ENCODE measurements at regions not wholly inside any gene's neighbourhood (a gene's known extent, or its start where the extent isn't known, plus 50 kb on each side); places are given as distances from the start of the nearest gene placed in this dataset.

DNA sequence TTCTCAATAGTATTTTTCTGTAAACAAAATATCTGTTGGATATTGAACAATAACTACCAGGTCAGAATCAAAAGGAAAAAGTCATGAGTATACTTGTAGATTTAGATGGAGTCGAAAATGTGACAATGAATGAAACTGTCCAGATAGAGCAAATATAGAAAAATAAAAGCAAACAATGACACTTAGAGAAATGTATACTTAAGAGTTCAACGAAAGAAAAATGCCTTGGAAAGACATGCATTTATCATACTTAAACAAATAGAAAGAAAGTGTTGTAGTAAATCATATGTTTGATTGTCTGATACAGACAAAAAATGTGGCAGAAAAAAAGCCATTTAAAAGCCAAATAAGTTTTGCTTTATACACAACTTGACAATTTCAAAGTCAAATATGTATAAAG, 571.2 kb upstream of the MGAT4C start:
- no peak overlapping the region for H3K4me3 ChIP-seq (ENCODE audit: low read depth, low read length)
- DNase-seq (ENCODE audit: low read depth), result no peak
- TF ChIP-seq, protein P1, sequence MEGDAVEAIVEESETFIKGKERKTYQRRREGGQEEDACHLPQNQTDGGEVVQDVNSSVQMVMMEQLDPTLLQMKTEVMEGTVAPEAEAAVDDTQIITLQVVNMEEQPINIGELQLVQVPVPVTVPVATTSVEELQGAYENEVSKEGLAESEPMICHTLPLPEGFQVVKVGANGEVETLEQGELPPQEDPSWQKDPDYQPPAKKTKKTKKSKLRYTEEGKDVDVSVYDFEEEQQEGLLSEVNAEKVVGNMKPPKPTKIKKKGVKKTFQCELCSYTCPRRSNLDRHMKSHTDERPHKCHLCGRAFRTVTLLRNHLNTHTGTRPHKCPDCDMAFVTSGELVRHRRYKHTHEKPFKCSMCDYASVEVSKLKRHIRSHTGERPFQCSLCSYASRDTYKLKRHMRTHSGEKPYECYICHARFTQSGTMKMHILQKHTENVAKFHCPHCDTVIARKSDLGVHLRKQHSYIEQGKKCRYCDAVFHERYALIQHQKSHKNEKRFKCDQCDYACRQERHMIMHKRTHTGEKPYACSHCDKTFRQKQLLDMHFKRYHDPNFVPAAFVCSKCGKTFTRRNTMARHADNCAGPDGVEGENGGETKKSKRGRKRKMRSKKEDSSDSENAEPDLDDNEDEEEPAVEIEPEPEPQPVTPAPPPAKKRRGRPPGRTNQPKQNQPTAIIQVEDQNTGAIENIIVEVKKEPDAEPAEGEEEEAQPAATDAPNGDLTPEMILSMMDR (conservative IDR thresholded peaks at IDR 0.05; ENCODE audit: low read depth, low read length), result no peak

DNA sequence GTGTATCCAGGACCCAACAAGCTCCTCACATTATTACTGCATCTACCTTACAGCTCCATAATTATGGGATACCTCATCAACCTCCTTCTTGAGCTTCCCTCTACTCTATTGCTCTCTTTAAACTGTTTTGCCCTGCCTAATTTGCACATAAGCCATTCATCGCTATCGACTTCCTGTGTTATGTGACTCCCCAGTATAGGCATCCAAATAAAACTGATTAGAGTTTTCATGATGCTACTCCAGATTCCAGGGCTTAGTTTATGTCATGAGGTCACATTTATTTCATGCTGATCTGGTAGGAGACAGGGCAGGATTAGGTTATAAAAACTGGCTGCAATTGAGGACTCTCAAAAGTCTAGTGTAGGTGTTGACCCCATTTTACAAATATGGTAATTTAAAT, 569.9 kb upstream of the MGAT4C start:
- no peak overlapping the region for H3K4me3 ChIP-seq (ENCODE audit: low read depth, low read length)
- TF ChIP-seq, protein P1 (conservative IDR thresholded peaks at IDR 0.05; ENCODE audit: low read depth, low read length), result no peak
- DNase-seq (ENCODE audit: low read depth), result no peak

DNA sequence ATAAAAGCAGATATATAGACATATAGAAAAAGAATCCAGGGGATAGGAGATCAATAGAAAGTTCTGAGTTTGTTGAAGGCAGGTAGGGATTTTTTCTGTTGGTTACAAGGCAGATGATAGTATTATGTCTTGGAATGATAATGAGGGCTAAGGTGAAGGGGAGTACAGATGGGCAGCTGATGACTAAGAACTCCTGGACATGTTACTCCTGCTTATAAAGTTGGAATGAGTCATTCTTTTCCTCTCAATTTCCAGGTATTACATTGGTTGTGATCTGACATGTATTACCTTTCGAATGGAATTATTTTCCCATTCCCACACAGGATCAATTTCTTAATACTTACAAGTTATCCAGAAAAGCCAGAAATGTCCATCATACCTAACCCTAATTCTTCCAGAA, 545.2 kb upstream of the MGAT4C start:
- TF ChIP-seq, protein P1 (conservative IDR thresholded peaks at IDR 0.05; ENCODE audit: low read depth, low read length), result no peak
- DNase-seq (ENCODE audit: low read depth), result no peak

DNA sequence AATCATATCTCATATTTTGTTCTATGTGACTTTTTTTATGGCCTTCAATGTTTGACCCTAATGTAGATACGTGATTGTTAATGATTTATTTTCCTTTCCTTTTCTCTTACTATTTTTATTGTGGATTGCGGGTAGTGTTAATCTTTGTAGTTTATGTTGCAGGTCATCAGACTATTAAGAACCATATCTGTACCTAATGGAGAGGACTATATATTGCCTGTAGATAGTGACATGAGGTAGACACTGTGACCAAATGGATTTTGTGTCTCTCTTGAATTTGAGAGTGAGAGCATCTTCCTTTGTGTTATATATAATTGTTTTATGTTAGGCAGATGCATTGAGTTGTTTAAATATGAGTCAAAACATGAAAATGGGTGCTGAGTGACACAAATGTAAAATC, 543.4 kb upstream of the MGAT4C start:
- TF ChIP-seq, protein P1 (conservative IDR thresholded peaks at IDR 0.05; ENCODE audit: low read depth, low read length), result no peak
- H3K4me3 ChIP-seq (ENCODE audit: low read depth, low read length), result no peak overlapping the region

More for the DNA sequence above, 545.2 kb upstream of the MGAT4C start:
- H3K4me3 ChIP-seq (ENCODE audit: low read depth, low read length), result no peak overlapping the region

DNA sequence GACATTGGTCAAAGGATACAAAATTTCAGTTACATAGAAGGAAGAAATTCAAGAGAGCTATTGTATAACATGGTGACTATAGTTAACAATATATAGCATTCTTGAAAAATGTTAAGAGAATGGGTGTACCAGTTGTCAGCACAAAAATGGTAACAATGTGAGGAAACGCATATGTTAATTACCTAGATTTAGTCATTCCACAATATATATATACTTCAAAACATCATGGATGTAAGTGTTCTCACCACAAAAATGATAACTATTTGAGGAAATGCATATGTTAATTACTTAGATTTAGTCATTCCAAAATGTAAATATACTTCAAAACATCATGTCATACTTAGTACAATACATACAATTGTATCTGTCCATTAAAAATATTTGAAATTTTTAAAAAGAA, 540.4 kb upstream of the MGAT4C start:
- TF ChIP-seq, protein P1 (conservative IDR thresholded peaks at IDR 0.05; ENCODE audit: low read depth, low read length), result no peak
- H3K4me3 ChIP-seq (ENCODE audit: low read depth, low read length), result no peak overlapping the region
- no peak for DNase-seq (ENCODE audit: low read depth)

More for the DNA sequence above, 543.4 kb upstream of the MGAT4C start:
- DNase-seq (ENCODE audit: low read depth), result no peak

DNA sequence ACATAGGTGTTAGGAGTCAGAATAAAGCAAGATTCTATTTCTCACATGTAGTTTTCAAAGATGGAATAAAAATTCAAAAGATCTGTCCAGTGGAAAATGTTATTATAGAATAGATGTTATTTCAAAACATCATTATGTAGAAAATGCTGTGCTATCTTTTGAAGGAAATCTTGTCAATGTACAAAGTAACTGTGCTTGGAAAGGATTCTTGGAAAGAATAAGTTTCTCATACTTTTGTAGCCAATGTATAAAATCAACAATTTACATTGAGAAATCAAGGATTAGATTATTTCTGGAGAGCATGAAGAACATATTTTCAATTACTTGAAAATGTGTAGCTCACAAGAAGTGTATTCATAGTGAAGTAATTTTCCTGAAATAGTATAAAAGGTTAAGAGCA, 532.5 kb upstream of the MGAT4C start:
- no peak overlapping the region for H3K4me3 ChIP-seq (ENCODE audit: low read depth, low read length)
- DNase-seq (ENCODE audit: low read depth), result no peak
- TF ChIP-seq, protein P1 (conservative IDR thresholded peaks at IDR 0.05; ENCODE audit: low read depth, low read length), result no peak

DNA sequence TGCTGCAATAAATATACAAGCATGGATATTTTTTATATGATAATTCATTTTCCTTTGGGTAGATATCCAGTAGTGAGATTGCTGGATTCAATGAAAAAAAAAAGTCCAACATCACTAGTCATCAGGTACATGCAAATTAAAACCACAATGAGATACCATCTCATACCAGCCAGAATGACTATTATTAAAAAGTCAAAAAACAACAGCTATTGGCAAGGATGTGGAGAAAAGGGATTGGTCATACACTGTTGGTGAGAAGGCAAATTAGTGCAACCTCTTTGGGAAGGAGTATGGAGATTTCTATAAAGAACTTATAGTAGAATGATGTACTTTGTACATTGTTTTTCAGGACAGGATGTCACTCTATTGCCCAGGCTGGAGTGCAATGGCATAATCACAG, 531.2 kb upstream of the MGAT4C start:
- H3K4me3 ChIP-seq (ENCODE audit: low read depth, low read length), result no peak overlapping the region
- DNase-seq (ENCODE audit: low read depth), result no peak
- TF ChIP-seq, protein P1 (conservative IDR thresholded peaks at IDR 0.05; ENCODE audit: low read depth, low read length), result no peak
